Epithelial cell of prostate (primary cell): ENCODE measurements at regions not wholly inside any gene's neighbourhood (a gene's known extent, or its start where the extent isn't known, plus 50 kb on each side); places are given as distances from the start of the nearest gene placed in this dataset.
"Not testable (repeated sequence)": the region's sequence is repeated elsewhere in the genome, so short reads cannot be mapped to it uniquely, and the experiment has no call there.

Source experiments
- DNase-seq: peaks from one replicate; pipeline ENCODE4 v3.0.0-alpha.2; 2011; ENCODE audit warnings: low read depth, low spot score
- H3K27ac ChIP-seq: fragments of 450-650 bp; 2 replicates; pipeline ENCODE4 v1.5.1; 2017; ENCODE audit warnings: mild to moderate bottlenecking

DNA sequence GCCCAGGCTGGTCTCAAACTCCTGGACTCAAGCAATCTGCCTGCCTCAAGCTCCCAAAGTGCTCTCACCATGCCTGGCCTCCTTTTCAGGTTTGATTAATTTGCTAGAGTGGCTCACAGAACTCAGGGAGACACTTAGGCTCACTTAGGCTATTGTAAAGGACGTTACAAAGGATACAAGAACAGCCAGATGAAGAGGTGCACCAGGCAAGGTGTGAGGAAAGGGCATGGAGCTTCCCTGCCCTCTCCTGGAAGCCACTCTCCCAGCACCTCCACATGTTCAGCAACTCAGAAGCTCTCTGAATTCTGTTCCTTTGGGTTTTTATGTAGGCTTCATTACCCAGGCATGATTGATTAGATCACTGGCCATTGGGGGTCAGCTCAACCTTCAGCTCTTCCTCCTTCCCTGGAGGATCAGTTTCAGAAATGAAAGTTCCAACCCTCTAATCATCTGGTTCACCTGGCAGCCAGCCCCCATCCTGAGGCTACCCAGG lies 78.7 kb upstream of the RGPD5 start:
- DNase-seq, result no peak
- H3K27ac ChIP-seq, result no peak overlapping the region

DNA sequence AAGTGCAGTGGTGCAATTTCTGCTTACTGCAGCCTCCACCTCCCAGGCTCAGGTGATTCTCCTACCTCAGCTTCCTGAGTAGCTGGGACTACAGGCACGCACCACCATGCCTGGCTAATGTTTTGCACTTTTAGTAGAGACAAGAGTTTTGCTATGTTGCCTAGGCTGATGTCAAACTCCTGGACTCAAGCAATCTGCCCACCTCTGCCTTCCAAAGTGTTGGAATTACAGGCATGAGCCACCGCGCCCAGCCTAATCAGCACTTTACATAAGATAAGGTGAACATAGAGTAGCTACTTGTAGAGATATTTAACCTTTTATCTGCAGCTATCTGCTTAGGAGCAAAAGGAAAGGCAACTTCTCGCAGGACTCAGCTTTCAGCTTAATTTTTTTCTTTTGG lies 77.5 kb upstream of the RGPD5 start:
- DNase-seq, H3K27ac ChIP-seq: not testable (repeated sequence)

DNA sequence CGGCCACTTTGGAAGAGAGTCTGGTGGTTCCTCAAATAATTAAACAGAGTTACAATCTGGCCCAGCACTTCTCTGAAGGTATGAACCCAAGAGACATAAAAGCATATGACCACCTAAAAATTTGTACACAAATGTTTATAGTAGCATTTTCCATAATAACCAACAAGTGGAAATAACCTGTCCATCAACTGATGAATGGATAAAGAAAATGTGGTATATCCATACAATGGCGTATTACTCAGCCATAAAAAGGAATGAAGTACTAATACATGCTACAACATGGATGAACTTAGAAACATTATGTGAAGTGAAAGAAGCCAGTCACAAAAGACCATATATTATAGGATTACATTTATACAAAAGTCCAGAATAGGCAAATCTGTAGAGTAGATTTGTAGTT lies 76.0 kb upstream of the RGPD5 start:
- DNase-seq, result no peak
- no peak overlapping the region for H3K27ac ChIP-seq

DNA sequence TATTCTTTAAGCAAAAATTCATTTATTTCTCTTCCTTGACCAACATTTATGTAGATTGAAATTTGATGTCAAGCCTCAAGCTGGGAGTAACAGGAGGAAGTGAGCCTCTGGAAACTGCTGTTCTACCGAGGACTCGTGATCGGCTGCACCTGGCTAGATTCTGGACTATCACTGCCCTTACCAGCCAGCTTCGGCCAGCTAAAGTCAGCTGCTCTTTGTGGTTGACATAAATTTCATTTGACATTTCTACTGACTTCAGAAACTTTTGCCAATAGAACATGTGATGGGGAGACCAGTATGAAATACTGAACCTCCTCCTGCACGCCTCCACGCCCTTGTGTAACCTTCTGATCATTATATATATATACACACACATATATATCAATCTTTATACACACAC lies 74.2 kb upstream of the RGPD5 start:
- H3K27ac ChIP-seq, result no peak overlapping the region
- DNase-seq, result no peak

DNA sequence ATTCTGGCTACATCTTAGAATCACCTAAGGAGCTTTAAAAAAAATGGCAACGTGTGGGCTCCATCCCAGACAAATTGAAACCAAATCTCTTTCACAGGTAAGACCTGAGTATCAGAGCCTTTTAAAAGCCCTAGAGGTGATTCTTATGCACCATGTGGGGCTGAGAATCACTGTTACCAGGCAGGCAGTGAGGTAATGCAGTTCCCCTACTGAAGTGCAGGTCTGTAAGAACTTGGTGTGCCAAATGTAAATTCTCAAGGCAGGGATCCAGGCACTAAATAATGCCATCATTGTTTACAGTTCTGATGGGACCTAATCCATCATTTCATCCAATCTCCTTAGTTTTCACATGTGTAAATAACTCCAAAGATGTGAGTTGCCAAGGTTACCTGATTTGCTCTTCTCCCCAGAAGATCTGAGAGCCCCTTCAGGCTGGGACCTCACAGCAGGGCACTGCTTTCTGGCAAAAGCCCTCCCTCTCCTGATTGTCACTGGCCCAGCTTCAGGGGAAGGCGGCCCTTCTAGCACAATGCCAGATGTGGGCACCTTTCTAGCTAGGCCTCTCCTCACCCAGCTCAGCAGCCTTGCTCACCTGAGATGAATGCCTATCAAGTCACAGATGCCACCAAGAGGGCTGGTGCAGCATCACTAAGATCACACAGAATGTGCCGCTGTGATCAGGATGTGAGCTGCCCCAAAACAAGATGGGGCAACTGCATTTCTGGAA lies 73.6 kb upstream of the RGPD5 start:
- H3K27ac ChIP-seq, result peak overlapping the region; percentile 26
- no peak for DNase-seq

DNA sequence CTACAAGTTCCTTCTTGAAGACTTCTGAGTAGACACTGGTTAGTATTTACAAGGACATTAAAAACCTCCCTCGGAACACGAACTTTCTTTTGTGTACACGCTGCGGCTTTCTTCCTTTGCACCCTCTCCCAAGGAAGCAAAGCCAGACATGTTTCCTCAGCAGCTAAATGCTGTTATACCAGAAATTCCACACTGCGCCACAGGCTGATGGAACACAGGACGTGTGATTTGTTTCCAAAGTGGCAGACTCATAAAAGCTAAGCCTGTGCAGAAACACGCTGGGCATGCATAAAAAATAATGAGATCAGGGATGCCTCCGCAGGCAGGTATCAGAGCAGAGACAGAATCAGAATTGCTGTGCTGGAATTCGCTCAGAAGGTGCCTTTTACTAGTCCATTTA lies 73.0 kb upstream of the RGPD5 start:
- peak; percentile 77 for DNase-seq
- H3K27ac ChIP-seq, result peak overlapping the region; percentile 26

DNA sequence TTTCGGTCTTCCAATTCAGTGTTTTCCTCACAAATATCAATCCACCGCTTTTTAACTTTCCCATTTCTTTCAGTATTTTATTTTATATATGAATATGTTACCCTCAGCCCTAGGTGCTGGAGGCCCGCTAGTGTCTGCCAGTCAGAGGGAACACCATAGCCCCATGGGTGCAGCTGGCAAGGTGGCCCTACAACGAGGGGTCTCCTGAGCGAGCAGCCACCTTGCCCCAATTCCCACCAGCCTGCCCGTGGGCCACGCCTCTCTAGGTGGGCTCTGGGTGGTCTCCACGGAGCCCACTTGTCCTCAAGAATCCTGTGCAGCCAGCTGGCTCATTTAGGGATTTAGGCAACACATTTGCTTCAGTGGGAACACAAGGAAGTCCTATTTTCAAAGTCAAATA lies 72.5 kb upstream of the RGPD5 start:
- H3K27ac ChIP-seq, result peak overlapping the region; percentile 26
- no peak for DNase-seq

DNA sequence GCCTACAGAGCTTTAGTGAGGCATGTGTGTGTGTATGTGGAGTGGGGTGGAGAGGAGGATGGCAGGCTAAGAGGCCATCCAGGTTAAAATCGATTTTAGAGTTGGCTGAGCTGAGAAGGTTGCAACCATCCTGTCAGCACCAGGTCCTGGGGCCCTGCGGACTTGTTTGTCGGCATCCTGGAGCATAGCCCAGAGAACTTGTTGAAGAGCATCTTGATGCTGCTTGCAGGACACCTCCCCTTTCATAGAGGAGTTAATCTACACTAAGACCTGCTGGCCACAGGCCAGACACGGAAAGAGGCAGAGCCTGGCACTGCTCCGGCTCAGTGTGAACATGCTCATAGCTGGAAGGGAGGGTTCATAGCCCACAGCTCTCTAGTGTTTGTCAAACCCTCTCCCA lies 72.1 kb upstream of the RGPD5 start:
- peak overlapping the region; percentile 26 for H3K27ac ChIP-seq
- DNase-seq, result no peak

DNA sequence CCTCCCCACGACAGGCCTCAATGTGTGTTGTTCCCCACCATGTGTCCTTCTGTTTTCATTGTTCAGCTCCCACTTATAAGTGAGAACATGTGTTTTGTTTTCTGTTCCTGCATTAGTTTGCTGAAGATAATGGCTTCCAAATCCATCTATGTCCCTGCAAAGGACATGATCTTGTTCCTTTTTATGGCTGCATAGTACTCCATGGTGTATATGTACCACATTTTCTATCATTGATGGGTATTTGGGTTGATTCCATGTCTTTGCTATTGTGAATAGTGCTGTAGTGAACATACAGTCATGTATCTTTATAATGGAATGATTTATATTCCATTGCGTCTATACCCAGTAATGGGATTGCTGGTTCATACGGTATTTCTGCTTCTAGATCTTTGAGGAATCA lies 71.5 kb upstream of the RGPD5 start:
- H3K27ac ChIP-seq, DNase-seq: not testable (repeated sequence)

DNA sequence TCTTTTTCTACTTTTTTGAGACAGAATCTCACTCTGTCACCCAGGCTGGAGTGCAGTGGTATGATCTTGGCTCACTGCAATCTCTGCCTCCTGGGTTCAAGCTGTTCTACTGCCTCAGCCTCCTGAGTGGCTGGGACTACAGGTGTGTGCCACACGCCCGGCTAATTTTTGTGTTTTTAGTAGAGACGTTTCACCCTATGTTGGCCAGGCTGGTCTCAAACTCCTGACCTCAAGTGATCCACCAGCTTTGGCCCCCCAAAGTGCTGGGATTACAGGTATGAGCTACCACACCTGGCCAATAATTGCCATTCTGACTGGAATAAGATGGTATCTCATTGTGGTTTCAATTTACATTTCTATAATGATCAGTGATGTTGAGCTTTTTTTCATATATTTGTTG lies 71.0 kb upstream of the RGPD5 start:
- not testable (repeated sequence) for H3K27ac ChIP-seq, DNase-seq

DNA sequence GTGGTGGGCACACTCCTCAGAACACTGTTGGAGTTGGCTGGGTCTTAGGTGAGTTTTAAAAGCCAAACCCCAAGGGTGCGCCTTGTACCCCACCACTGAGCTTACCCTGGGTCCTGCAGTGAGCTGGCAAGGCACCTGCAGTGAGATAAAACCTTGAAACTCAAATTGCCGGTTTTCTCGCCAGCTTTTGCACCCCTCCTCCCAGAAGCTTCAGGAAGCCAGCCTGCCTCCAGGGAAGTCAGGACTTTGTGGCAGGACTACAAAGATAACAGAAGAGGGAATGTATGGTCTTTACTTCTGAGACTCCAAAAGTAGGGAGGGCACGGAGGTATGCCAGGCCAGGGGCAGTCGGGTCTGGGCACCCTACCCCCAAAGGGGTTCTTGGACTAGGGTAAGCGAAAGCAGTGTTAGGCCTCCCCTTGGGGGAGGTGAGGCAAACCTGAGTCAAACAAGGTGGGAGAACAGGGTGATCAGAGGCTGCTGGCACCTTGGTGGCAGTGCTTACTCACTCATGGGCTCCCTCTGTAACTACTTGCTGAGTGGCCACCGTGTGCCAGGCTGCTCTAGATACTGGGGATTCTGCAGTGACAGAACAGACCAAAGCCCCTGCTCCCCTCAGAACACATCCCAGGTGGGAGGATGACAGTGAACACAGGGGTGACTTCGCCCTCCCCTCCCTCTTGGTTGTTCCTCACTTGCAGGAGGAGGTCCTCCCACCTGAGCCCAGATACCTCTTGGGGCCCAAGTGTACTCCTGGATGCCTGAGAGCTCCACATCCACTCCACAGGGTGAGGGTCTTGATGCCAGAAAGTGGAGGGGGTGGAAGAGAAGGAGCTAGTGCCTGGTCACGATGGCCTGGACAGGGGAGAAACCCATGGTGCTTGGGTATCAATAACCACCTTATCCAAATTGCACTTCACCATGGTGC lies 69.3 kb upstream of the RGPD5 start:
- no peak overlapping the region for H3K27ac ChIP-seq
- no peak for DNase-seq

DNA sequence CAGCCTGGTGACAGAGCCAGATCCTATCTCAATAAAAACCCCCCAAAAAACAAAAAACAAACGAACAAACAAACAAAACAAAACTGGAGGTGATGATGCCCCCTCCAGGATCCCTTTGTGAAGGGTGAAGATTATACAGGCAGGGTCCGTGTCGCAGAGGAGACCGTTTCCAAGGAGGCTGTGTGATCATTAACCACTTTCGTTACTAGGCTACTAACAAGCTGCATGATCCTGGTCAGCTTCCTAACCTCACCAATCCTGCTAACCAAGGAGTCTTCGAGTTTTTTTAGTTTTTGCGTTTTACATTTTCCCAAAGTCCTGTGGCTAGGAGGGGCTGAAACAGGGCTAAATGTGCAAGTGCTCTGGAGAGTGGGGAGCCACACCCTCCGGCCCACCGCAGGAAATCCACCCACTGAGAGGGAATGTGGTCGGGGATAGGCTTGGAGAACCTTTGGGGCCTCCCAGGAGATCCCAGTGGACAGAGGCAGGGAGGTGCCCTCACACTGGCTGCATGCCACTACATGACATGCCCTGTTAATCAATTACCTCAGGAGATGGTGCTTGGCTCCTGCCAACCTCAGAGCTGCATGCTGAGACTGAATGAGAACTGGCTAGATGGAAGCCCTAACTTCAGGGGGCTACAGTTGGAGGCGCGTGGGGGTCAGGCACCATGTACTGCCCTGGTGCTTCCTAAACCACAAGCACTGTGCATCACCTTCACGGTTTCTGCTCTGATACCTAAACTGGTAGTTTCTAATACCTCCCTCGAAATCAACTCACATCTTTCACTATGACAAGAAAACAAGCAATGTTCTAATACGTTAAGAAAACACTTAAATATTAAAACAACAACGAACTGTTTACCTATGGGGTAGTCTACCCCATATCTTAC lies 67.5 kb upstream of the RGPD5 start:
- DNase-seq, result no peak
- no peak overlapping the region for H3K27ac ChIP-seq

DNA sequence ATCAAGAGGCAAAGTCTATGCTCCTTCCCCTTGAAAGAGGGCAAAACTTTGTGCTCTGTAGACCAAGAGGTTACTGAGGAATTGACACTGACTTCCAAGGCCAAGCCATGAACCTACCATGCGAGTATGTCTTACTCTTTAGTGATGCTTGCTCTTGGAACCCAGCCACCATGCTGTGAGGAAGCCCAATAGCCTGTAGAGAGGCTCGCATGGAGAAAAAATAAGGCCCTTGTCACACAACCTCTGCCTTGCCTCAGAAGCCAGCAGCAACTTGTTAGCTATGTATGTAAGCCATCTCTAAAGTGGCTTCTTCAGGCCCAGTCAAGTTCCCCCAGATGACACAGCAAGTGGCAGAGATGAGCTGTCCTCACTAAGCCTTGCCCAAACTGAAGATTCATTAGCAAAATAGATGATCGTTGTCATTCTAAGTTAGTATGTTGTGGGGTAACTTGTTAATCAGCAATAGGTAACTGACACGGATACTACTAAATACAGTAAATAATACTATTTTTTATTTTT lies 66.1 kb upstream of the RGPD5 start:
- DNase-seq, result no peak

DNA sequence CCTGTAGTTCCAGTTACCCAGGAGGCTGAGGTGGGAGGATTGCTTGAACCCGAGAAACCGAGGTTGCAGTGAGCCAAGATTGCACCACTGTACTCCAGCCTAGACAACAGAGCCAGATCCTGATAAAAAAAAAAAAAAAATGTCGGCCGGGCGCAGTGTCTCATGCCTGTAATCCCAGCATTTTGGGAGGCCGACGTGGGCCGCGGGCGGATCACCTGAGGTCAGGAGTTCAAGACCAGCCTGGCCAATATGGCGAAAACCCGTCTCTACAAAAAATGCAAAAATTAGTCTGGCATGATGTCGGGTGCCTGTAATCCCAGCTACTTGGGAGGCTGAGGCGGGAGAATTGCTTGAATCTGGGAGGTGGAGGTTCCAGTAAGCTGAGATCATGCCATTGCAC lies 60.4 kb upstream of the RGPD5 start:
- H3K27ac ChIP-seq, result not testable (repeated sequence)

More for the DNA sequence above, 66.1 kb upstream of the RGPD5 start:
- H3K27ac ChIP-seq, result no peak overlapping the region

DNA sequence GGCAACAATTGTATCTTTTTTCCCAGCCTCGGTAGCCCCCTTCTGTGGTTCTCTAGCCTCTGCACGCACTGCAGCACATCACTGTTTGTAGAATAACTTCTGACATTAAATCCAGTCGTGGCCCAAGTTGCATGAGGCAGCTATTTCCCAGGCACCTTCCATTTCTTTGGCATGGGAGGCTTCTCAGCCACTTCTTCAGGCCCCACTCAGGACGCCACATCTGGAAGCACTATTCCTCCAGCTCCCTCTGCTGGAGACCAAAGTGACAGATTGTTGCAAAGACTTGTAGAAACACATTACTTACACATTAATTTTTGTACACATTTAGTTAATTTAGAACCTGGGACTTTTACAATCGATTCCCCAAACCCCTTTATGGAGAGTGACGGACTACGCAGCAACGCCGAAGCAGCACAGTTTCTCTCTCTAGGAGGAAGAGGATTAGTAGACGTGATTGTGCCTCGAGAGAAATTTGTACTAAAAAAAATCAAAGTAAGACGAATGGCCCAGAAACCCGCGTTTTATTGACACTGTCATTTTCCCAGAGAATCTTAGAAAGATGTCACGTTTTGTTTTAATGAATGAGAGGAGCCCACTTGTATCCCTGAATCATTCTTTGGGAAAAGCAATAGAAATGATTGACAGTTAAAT lies 57.8 kb upstream of the RGPD5 start:
- no peak overlapping the region for H3K27ac ChIP-seq
- no peak for DNase-seq

More for the DNA sequence above, 60.4 kb upstream of the RGPD5 start:
- not testable (repeated sequence) for DNase-seq
